H9 (cell line): ENCODE measurements at regions not wholly inside any gene's neighbourhood (a gene's known extent, or its start where the extent isn't known, plus 50 kb on each side); places are given as distances from the start of the nearest gene placed in this dataset.

Source experiments
- DNase-seq: peaks from one replicate; pipeline ENCODE4 v3.0.0-alpha.2; 2017
- H2AFZ ChIP-seq: one replicate; pipeline ENCODE4 v1.6.1; 2013; ENCODE audit warnings: mild to moderate bottlenecking, low read length, control low read depth, moderate library complexity
- H2AK5ac ChIP-seq: 2 replicates; pipeline ENCODE4 v1.6.1; 2013; ENCODE audit warnings: low read length, control low read depth, mixed read lengths; ENCODE audit not compliant: insufficient read length
- H2BK120ac ChIP-seq: one replicate; pipeline ENCODE4 v1.6.1; 2013; ENCODE audit warnings: low read depth, mild to moderate bottlenecking, low read length, control low read depth, inconsistent platforms; ENCODE audit not compliant: poor library complexity, severe bottlenecking
- H2BK12ac ChIP-seq: 2 replicates; pipeline ENCODE4 v1.6.1; 2013; ENCODE audit warnings: low read length, control low read depth, mixed read lengths, low read depth; ENCODE audit not compliant: insufficient read length
- H2BK15ac ChIP-seq: 2 replicates; pipeline ENCODE4 v1.6.1; 2013; ENCODE audit warnings: low read depth, low read length, control low read depth
- H2BK20ac ChIP-seq: one replicate; pipeline ENCODE4 v1.6.1; 2013; ENCODE audit warnings: low read depth, mild to moderate bottlenecking, low read length, control low read depth, inconsistent platforms; ENCODE audit not compliant: poor library complexity, severe bottlenecking
- H2BK5ac ChIP-seq: 2 replicates; pipeline ENCODE4 v1.6.1; 2013; ENCODE audit warnings: low read length, control low read depth, mixed read lengths; ENCODE audit not compliant: insufficient read length
- H3K14ac ChIP-seq: 2 replicates; pipeline ENCODE4 v1.6.1; 2013; ENCODE audit warnings: low read length, control low read depth; ENCODE audit not compliant: insufficient read depth
- H3K18ac ChIP-seq: 2 replicates; pipeline ENCODE4 v1.6.1; 2013; ENCODE audit warnings: low read depth, mild to moderate bottlenecking, mixed read lengths, low read length, control low read depth; ENCODE audit not compliant: insufficient read length
- H3K23ac ChIP-seq: 2 replicates; pipeline ENCODE4 v1.6.1; 2013; ENCODE audit warnings: low read length, control low read depth, mixed read lengths, low read depth; ENCODE audit not compliant: insufficient read length
- H3K23me2 ChIP-seq: 2 replicates; pipeline ENCODE4 v1.6.1; 2013; ENCODE audit warnings: low read depth, mild to moderate bottlenecking, mixed read lengths, low read length, control low read depth; ENCODE audit not compliant: insufficient read length, poor library complexity, severe bottlenecking
- H3K27ac ChIP-seq: 2 replicates; pipeline ENCODE4 v1.5.1; 2013; ENCODE audit warnings: low read length, control low read depth, mixed read lengths, low read depth; ENCODE audit not compliant: insufficient read length
- H3K27me3 ChIP-seq: 2 replicates; pipeline ENCODE4 v1.6.1; 2013; ENCODE audit warnings: low read length, control low read depth, inconsistent platforms; ENCODE audit not compliant: insufficient read depth
- H3K4ac ChIP-seq: 2 replicates; pipeline ENCODE4 v1.6.1; 2013; ENCODE audit warnings: low read depth, mild to moderate bottlenecking, control low read depth, inconsistent platforms, low read length, moderate library complexity
- H3K4me1 ChIP-seq: 2 replicates; pipeline ENCODE4 v1.6.1; 2013; ENCODE audit warnings: low read length, control low read depth, inconsistent platforms; ENCODE audit not compliant: insufficient read depth
- H3K4me2 ChIP-seq: 2 replicates; pipeline ENCODE4 v1.6.1; 2013; ENCODE audit warnings: low read length, control low read depth, mixed read lengths; ENCODE audit not compliant: insufficient read length, insufficient read depth
- H3K56ac ChIP-seq: 2 replicates; pipeline ENCODE4 v1.6.1; 2013; ENCODE audit warnings: low read depth, mild to moderate bottlenecking, mixed read lengths, low read length, control low read depth; ENCODE audit not compliant: insufficient read length
- H3K79me1 ChIP-seq: 2 replicates; pipeline ENCODE4 v1.6.1; 2013; ENCODE audit warnings: low read depth, mild to moderate bottlenecking, moderate library complexity, low read length, control low read depth, inconsistent platforms; ENCODE audit not compliant: insufficient read depth, poor library complexity, severe bottlenecking
- H3K79me2 ChIP-seq: 2 replicates; pipeline ENCODE4 v1.6.1; 2013; ENCODE audit warnings: low read length, control low read depth, inconsistent platforms; ENCODE audit not compliant: insufficient read depth
- H3K9ac ChIP-seq: 2 replicates; pipeline ENCODE4 v1.6.1; 2013; ENCODE audit warnings: low read length, control low read depth, mixed read lengths; ENCODE audit not compliant: insufficient read length; ENCODE audit errors: extremely low read depth
- H3K9me3 ChIP-seq: one replicate; pipeline ENCODE4 v1.6.1; 2013; ENCODE audit warnings: low read depth, low read length, inconsistent platforms; ENCODE audit not compliant: control insufficient read depth
- H3T11ph ChIP-seq: one replicate; pipeline ENCODE4 v1.6.1; 2013; ENCODE audit warnings: mild to moderate bottlenecking, low read length, control low read depth, inconsistent platforms
- H4K20me1 ChIP-seq: one replicate; pipeline ENCODE4 v1.6.1; 2013; ENCODE audit not compliant: control insufficient read depth, insufficient read length, insufficient read depth
- H4K5ac ChIP-seq: 2 replicates; pipeline ENCODE4 v1.6.1; 2013; ENCODE audit warnings: low read depth, mild to moderate bottlenecking, mixed read lengths, low read length, control low read depth; ENCODE audit not compliant: insufficient read length
- H4K8ac ChIP-seq: replicated peaks from 2 replicates; pipeline ENCODE4 v1.6.1; 2013; ENCODE audit warnings: low read length, control low read depth, mixed read lengths, low read depth; ENCODE audit not compliant: insufficient read length
- H4K91ac ChIP-seq: 2 replicates; pipeline ENCODE4 v1.6.1; 2013; ENCODE audit warnings: low read depth, mild to moderate bottlenecking, moderate library complexity, mixed read lengths, low read length, control low read depth; ENCODE audit not compliant: insufficient read length
- H3K27ac Mint-ChIP-seq, 3 experiments: 2 replicates in 2 of 3; 3 replicates in 1 of 3; pipeline ENCODE4 v1.8.0; 2020 to 2021; ENCODE audit warnings: mixed read lengths in 3 of 3, mild to moderate bottlenecking in 1 of 3, moderate library complexity in 1 of 3
- H3K27me3 Mint-ChIP-seq: 2 replicates; pipeline ENCODE4 v1.8.0; 2021; ENCODE audit warnings: low read depth, mild to moderate bottlenecking, moderate library complexity, mixed read lengths
- H3K36me3 Mint-ChIP-seq, 3 experiments: 2 replicates in 2 of 3; 3 replicates in 1 of 3; pipeline ENCODE4 v1.8.0; 2020 to 2021; ENCODE audit warnings: low read depth in 3 of 3, mixed read lengths in 3 of 3; ENCODE audit not compliant: insufficient read depth in 1 of 3
- H3K4me1 Mint-ChIP-seq, 2 experiments: 2 replicates each; pipeline ENCODE4 v1.8.0; 2020; ENCODE audit warnings: mixed read lengths in 2 of 2
- H3K4me3 Mint-ChIP-seq, 2 experiments: 2 replicates in 1 of 2; 3 replicates in 1 of 2; pipeline ENCODE4 v1.8.0; 2020 to 2021; ENCODE audit warnings: mild to moderate bottlenecking in 2 of 2, mixed read lengths in 2 of 2, moderate library complexity in 1 of 2
- H3K9me3 Mint-ChIP-seq, 2 experiments: 2 replicates in 1 of 2; 3 replicates in 1 of 2; pipeline ENCODE4 v1.8.0; 2020; ENCODE audit warnings: mild to moderate bottlenecking in 2 of 2, mixed read lengths in 2 of 2, moderate library complexity in 1 of 2
- CTCF ChIP-seq: fragments of 200-600 bp; sonication (generic); conservative IDR thresholded peaks from 3 replicates; pipeline ENCODE4 v1.8.0; 2021; ENCODE audit warnings: antibody characterized with exemption, mild to moderate bottlenecking
- WGBS: extraction: QIAGEN DNeasy Blood & Tissue Kit; methylation state at CpG from one replicate; pipeline ENCODE4 v1.1.7; 2013; ENCODE audit warnings: missing lambda C conversion rate, low lambda C conversion rate, mixed read lengths; ENCODE audit not compliant: insufficient read length; ENCODE audit errors: extremely low coverage; 5-methylcytosine and 5-hydroxymethylcytosine counted together

DNA sequence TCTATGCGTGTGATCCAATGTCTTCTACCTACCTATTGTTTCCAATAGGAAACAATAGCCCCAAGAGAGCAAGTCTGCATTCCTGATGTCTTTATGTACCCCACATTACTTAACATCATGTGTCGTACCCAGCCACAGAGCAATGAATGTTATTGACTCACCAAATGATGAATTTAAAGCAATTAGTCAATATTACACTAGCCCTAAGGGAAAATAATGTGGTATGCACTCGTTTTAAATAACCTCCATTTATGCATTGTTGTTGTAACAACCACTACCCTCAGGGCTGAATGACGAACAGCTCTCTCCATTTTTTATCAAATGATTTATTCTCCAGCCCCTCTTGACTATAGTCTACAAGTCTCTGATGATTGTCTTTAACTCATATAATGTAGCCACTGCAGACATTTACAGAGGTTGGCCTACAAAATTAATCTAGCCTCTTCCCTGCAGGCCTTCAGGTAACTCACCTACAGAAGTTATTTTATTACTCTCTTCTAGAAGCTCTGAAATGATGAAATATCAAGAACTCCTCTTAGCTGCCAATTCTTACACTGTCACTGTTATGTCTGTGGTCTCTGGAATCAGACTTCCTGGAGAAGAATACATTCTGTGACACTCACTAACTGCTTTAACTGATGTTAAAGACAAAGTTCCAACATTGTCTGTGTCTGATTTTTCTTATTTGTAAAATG is 601.7 kb upstream of the GRIA3 start:
- no peaks in the 10 kb centered on the region for H4K20me1 ChIP-seq
- no CpG with 5 or more reads among the region's 4 CpGs for WGBS
- no peak overlapping the region for H2BK12ac ChIP-seq
- H3K56ac ChIP-seq = no peak overlapping the region
- no peak overlapping the region for H3K4me2 ChIP-seq
- H3K4me1 ChIP-seq = no peaks in the 10 kb centered on the region
- H2BK5ac ChIP-seq = no peak overlapping the region
- H3K23ac ChIP-seq = no peak overlapping the region
- H3K9ac ChIP-seq = no peak overlapping the region
- no peak overlapping the region for H2BK20ac ChIP-seq
- H4K91ac ChIP-seq = no peak overlapping the region
- Mint-ChIP-seq H3K36me3 (no peaks in the 10 kb centered on the region; a peak in 1 of 7 replicates), H3K4me1 (no peaks in the 10 kb centered on the region), H3K27me3 (no peaks in the 10 kb centered on the region), H3K9me3 (peaks cover 5 to 56% of the 10 kb centered on the region in 2 experiments; a peak in 4 of 5 replicates), H3K4me3 (no peak overlapping the region), H3K27ac (no peak overlapping the region)
- no peaks in the 10 kb centered on the region for H3K27me3 ChIP-seq
- no peak overlapping the region for H3T11ph ChIP-seq
- H3K27ac ChIP-seq = no peak overlapping the region
- H3K18ac ChIP-seq = no peak overlapping the region
- H2BK120ac ChIP-seq = no peak overlapping the region
- H4K5ac ChIP-seq = no peak overlapping the region
- no peaks in the 10 kb centered on the region for H3K79me1 ChIP-seq
- H3K9me3 ChIP-seq = peaks cover 26% of the 10 kb centered on the region
- no peak overlapping the region for H2BK15ac ChIP-seq
- no peak overlapping the region for H2AFZ ChIP-seq
- no peak overlapping the region for H3K14ac ChIP-seq
- H3K23me2 ChIP-seq = no peaks in the 10 kb centered on the region
- no peak overlapping the region for H4K8ac ChIP-seq
- no peak for TF ChIP-seq CTCF
- DNase-seq = no peak
- no peak overlapping the region for H3K4ac ChIP-seq
- no peak overlapping the region for H2AK5ac ChIP-seq
- peaks cover 3% of the 10 kb centered on the region; the same call in 1 of the 2 replicates for H3K79me2 ChIP-seq
